ENCODE measurements at regions not wholly inside any gene's neighbourhood (a gene's known extent, or its start where the extent isn't known, plus 50 kb on each side); places are given as distances from the start of the nearest gene placed in this dataset.

- H3K4me3 Mint-ChIP-seq, result no peak overlapping the region
- no peak overlapping the region for H2BK120ac ChIP-seq (ENCODE audit: low read depth, low read length, poor library complexity, severe bottlenecking)
- no peaks in the 10 kb centered on the region for H3K79me2 ChIP-seq (ENCODE audit: insufficient read depth, low read length)
- no peaks in the 10 kb centered on the region for H3K79me1 ChIP-seq (ENCODE audit: insufficient read depth, low read depth, low read length, poor library complexity, severe bottlenecking)
- H3K56ac ChIP-seq (ENCODE audit: insufficient read length, low read depth, low read length), result no peak overlapping the region
- H3K4me1 ChIP-seq (ENCODE audit: insufficient read depth, low read length), result no peaks in the 10 kb centered on the region
- H4K20me1 ChIP-seq (ENCODE audit: control insufficient read depth, insufficient read depth, insufficient read length), result no peaks in the 10 kb centered on the region
- TF ChIP-seq, protein P1, sequence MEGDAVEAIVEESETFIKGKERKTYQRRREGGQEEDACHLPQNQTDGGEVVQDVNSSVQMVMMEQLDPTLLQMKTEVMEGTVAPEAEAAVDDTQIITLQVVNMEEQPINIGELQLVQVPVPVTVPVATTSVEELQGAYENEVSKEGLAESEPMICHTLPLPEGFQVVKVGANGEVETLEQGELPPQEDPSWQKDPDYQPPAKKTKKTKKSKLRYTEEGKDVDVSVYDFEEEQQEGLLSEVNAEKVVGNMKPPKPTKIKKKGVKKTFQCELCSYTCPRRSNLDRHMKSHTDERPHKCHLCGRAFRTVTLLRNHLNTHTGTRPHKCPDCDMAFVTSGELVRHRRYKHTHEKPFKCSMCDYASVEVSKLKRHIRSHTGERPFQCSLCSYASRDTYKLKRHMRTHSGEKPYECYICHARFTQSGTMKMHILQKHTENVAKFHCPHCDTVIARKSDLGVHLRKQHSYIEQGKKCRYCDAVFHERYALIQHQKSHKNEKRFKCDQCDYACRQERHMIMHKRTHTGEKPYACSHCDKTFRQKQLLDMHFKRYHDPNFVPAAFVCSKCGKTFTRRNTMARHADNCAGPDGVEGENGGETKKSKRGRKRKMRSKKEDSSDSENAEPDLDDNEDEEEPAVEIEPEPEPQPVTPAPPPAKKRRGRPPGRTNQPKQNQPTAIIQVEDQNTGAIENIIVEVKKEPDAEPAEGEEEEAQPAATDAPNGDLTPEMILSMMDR (conservative IDR thresholded peaks at IDR 0.05), result no peak
- H4K8ac ChIP-seq (replicated peaks; ENCODE audit: insufficient read length, low read depth, low read length), result no peak overlapping the region
- H3K14ac ChIP-seq (ENCODE audit: insufficient read depth, low read length), result no peak overlapping the region
- WGBS (ENCODE audit: extremely low coverage, insufficient read length, low lambda C conversion rate), result no CpG with 5 or more reads among the region's 4 CpGs
- no peaks in the 10 kb centered on the region for H3K27me3 ChIP-seq (ENCODE audit: insufficient read depth, low read length)
- H3K9me3 ChIP-seq (ENCODE audit: control insufficient read depth, low read depth, low read length), result no peaks in the 10 kb centered on the region
- no peak overlapping the region for H2BK5ac ChIP-seq (ENCODE audit: insufficient read length, low read length)
- no peak overlapping the region for H2BK20ac ChIP-seq (ENCODE audit: low read depth, low read length, poor library complexity, severe bottlenecking)
- no peaks in the 10 kb centered on the region for H3K4me1 Mint-ChIP-seq
- H3K27ac Mint-ChIP-seq, result no peak overlapping the region
- no peak overlapping the region for H4K5ac ChIP-seq (ENCODE audit: insufficient read length, low read depth, low read length)
- H3K36me3 Mint-ChIP-seq (ENCODE audit: insufficient read depth in 1 of 3, low read depth in 3 of 3), result no peaks in the 10 kb centered on the region
- H3K18ac ChIP-seq (ENCODE audit: insufficient read length, low read depth, low read length), result no peak overlapping the region
- H2BK12ac ChIP-seq (ENCODE audit: insufficient read length, low read depth, low read length), result no peak overlapping the region
- no peak overlapping the region for H3K23ac ChIP-seq (ENCODE audit: insufficient read length, low read depth, low read length)
- no peak overlapping the region for H4K91ac ChIP-seq (ENCODE audit: insufficient read length, low read depth, low read length)
- DNase-seq, result no peak
- no peak overlapping the region for H3K9ac ChIP-seq (ENCODE audit: extremely low read depth, insufficient read length, low read length)
- no peak overlapping the region for H3K4me2 ChIP-seq (ENCODE audit: insufficient read depth, insufficient read length, low read length)
- H3K9me3 Mint-ChIP-seq, result no peaks in the 10 kb centered on the region
- no peaks in the 10 kb centered on the region for H3K23me2 ChIP-seq (ENCODE audit: insufficient read length, low read depth, low read length, poor library complexity, severe bottlenecking)
- no peak overlapping the region for H3K27ac ChIP-seq (ENCODE audit: insufficient read length, low read depth, low read length)
- H2AFZ ChIP-seq (ENCODE audit: low read length), result no peak overlapping the region
- H3K27me3 Mint-ChIP-seq (ENCODE audit: low read depth), result no peaks in the 10 kb centered on the region
- H2AK5ac ChIP-seq (ENCODE audit: insufficient read length, low read length), result no peak overlapping the region
- H3T11ph ChIP-seq (ENCODE audit: low read length), result no peak overlapping the region
- H2BK15ac ChIP-seq (ENCODE audit: low read depth, low read length), result no peak overlapping the region
- H3K4ac ChIP-seq (ENCODE audit: low read depth, low read length), result no peak overlapping the region
These were observed 1378.1 kb downstream of the DSC3 start for GRCh38 chr18:29664278-29665036.
